PC-9 (cell line): ENCODE measurements at regions not wholly inside any gene's neighbourhood (a gene's known extent, or its start where the extent isn't known, plus 50 kb on each side); places are given as distances from the start of the nearest gene placed in this dataset.

Experiments
- BruUV-seq: library from RNA; stranded (reverse); fragments of 400-500 nt; replicated peaks from 2 replicates; lab custom pipeline; 2021; lab: Mats Ljungman, UMichigan
- CTCF ChIA-PET: fragments of 300-600 bp; sonication (Branson Sonifier 250); formaldehyde crosslinking; loops from one replicate; lab custom pipeline; 2022; ENCODE audit warnings: antibody characterized with exemption; lab: Charles Lee
- POLR2A ChIA-PET: fragments of 300-600 bp; sonication (Branson Sonifier 250); formaldehyde crosslinking; loops from one replicate; lab custom pipeline; 2022; ENCODE audit warnings: antibody characterized with exemption; ENCODE audit not compliant: unreplicated experiment; lab: Charles Lee
- DNase-seq, 2 experiments: peaks; one replicate each; pipeline versions ENCODE4 v3.0.0 to v3.0.0-alpha.2; 2015 to 2022; ENCODE audit warnings: mixed read lengths in 1 of 2
- H2AFZ ChIP-seq: fragments of 200-600 bp; sonication (generic); 2 replicates; pipeline ENCODE4 v1.8.1; 2017; ENCODE audit warnings: antibody characterized with exemption
- H3F3A ChIP-seq: fragments of 200-600 bp; sonication (generic); 2 replicates; pipeline ENCODE4 v1.8.1; 2017; ENCODE audit warnings: antibody characterized with exemption, mild to moderate bottlenecking, low read depth; ENCODE audit not compliant: insufficient read depth
- H3K27ac ChIP-seq: fragments of 200-600 bp; sonication (generic); 2 replicates; pipeline ENCODE4 v1.6.1; 2016; ENCODE audit warnings: mixed run types
- H3K27me3 ChIP-seq: fragments of 200-600 bp; sonication (generic); 2 replicates; pipeline ENCODE4 v1.6.1; 2016; ENCODE audit warnings: low read depth, mixed run types; ENCODE audit not compliant: insufficient read depth
- H3K36me3 ChIP-seq: fragments of 200-600 bp; sonication (generic); 2 replicates; pipeline ENCODE4 v1.6.1; 2016; ENCODE audit warnings: low read depth, mixed run types
- H3K4me1 ChIP-seq: fragments of 200-600 bp; sonication (generic); replicated peaks from 2 replicates; pipeline ENCODE4 v1.6.1; 2016; ENCODE audit warnings: mixed run types; ENCODE audit not compliant: insufficient read depth
- H3K4me2 ChIP-seq: fragments of 200-600 bp; sonication (generic); 2 replicates; pipeline ENCODE4 v1.6.1; 2017; ENCODE audit warnings: mixed run types
- H3K4me3 ChIP-seq: fragments of 200-600 bp; sonication (generic); 2 replicates; pipeline ENCODE4 v1.6.1; 2016; ENCODE audit warnings: mixed run types
- H3K79me2 ChIP-seq: fragments of 200-600 bp; sonication (generic); 2 replicates; pipeline ENCODE4 v1.6.1; 2017; ENCODE audit warnings: low read depth, mixed run types
- H3K9me2 ChIP-seq: fragments of 200-600 bp; sonication (generic); 2 replicates; pipeline ENCODE4 v1.8.1; 2017; ENCODE audit warnings: mild to moderate bottlenecking; ENCODE audit not compliant: insufficient read depth
- H3K9me3 ChIP-seq: fragments of 200-600 bp; sonication (generic); 2 replicates; pipeline ENCODE4 v1.8.1; 2016; ENCODE audit warnings: low read depth; ENCODE audit not compliant: insufficient read depth
- H4K20me1 ChIP-seq: fragments of 200-600 bp; sonication (generic); 2 replicates; pipeline ENCODE4 v1.8.1; 2017; ENCODE audit not compliant: insufficient read depth
- CTCF ChIP-seq: fragments of 200-600 bp; sonication (generic); conservative IDR thresholded peaks from 2 replicates; pipeline ENCODE4 v1.6.1; 2017; ENCODE audit warnings: mixed run types, antibody characterized with exemption, mild to moderate bottlenecking, moderate library complexity
- EZH2 ChIP-seq: fragments of 200-600 bp; sonication (generic); IDR thresholded peaks from 2 replicates; pipeline ENCODE4 v1.8.0; 2017; ENCODE audit warnings: antibody characterized with exemption, low read depth
- intact Hi-C: fragments of 100-400 bp; cut with micrococcal nuclease; formaldehyde crosslinking; loops from one replicate; pipeline ENCODE4 v1.10.0; 2022; ENCODE audit not compliant: unreplicated experiment

GRCh38 chr1:185663771-185664296, 70.4 kb upstream of the HMCN1 start:
- Histone ChIP-seq H3K27ac (no peak overlapping the region), H3K36me3 (no peaks in the 10 kb centered on the region), H3K79me2 (no peaks in the 10 kb centered on the region), H2AFZ (no peak overlapping the region), H3K27me3 (no peaks in the 10 kb centered on the region), H3K4me1 (no peaks in the 10 kb centered on the region), H3K9me2 (no peaks in the 10 kb centered on the region), H3K4me3 (no peak overlapping the region), H3K9me3 (no peaks in the 10 kb centered on the region), H3F3A (no peaks in the 10 kb centered on the region), H3K4me2 (no peak overlapping the region), H4K20me1 (no peaks in the 10 kb centered on the region)
- no TSS peak for BruUV-seq
- CTCF ChIA-PET, result no interaction called here
- intact Hi-C loops, result no loop called here
- POLR2A ChIA-PET, result no interaction called here
- no peak for DNase-seq
- TF ChIP-seq EZH2, result no peak
- no peak for TF ChIP-seq CTCF

- Histone ChIP-seq H4K20me1 (no peaks in the 10 kb centered on the region), H3K27ac (no peak overlapping the region), H3K9me2 (no peaks in the 10 kb centered on the region), H3K27me3 (no peaks in the 10 kb centered on the region), H3K36me3 (no peaks in the 10 kb centered on the region), H3K79me2 (no peaks in the 10 kb centered on the region), H3F3A (no peaks in the 10 kb centered on the region), H3K9me3 (no peaks in the 10 kb centered on the region), H2AFZ (no peak overlapping the region), H3K4me1 (no peaks in the 10 kb centered on the region), H3K4me2 (no peak overlapping the region), H3K4me3 (no peak overlapping the region)
- CTCF ChIA-PET, result no interaction called here
- POLR2A ChIA-PET, result no interaction called here
- TF ChIP-seq CTCF (no peak), EZH2 (no peak)
- intact Hi-C loops, result no loop called here
- DNase-seq, result no peak
- BruUV-seq, result no TSS peak
Observed at GRCh38 chr1:185663332-185663731, 70.9 kb upstream of the HMCN1 start.

- BruUV-seq, result no TSS peak
- no peaks in the 10 kb centered on the region for H3K9me3 ChIP-seq
- DNase-seq, result no peak
- no peak overlapping the region for H3K4me2 ChIP-seq
- H3K4me3 ChIP-seq, result no peak overlapping the region
- no peaks in the 10 kb centered on the region for H4K20me1 ChIP-seq
- CTCF ChIA-PET, result no interaction called here
- no peaks in the 10 kb centered on the region for H3K36me3 ChIP-seq
- H3K4me1 ChIP-seq, result no peaks in the 10 kb centered on the region
- POLR2A ChIA-PET, result no interaction called here
- intact Hi-C loops, result no loop called here
- no peaks in the 10 kb centered on the region for H3K79me2 ChIP-seq
- H3F3A ChIP-seq, result no peaks in the 10 kb centered on the region
- no peak overlapping the region for H3K27ac ChIP-seq
- H2AFZ ChIP-seq, result no peak overlapping the region
- TF ChIP-seq EZH2, result no peak
- TF ChIP-seq CTCF, result no peak
- H3K9me2 ChIP-seq, result no peaks in the 10 kb centered on the region
- H3K27me3 ChIP-seq, result no peaks in the 10 kb centered on the region
Observed at GRCh38 chr1:185661971-185662370, 72.2 kb upstream of the HMCN1 start.
